ENCODE measurements at regions not wholly inside any gene's neighbourhood (a gene's known extent, or its start where the extent isn't known, plus 50 kb on each side); places are given as distances from the start of the nearest gene placed in this dataset.
"Not testable (repeated sequence)": the region's sequence is repeated elsewhere in the genome, so short reads cannot be mapped to it uniquely, and the experiment has no call there.

GRCh38 chr7:67625257-67625737 is 628.7 kb downstream of the TYW1 start:
- H3K4me3 ChIP-seq (ENCODE audit: low read depth, low read length): no peak overlapping the region
- peak; percentile 75 for TF ChIP-seq CTCF (IDR thresholded peaks at IDR 0.05; ENCODE audit: insufficient read depth, low read length, poor library complexity, severe bottlenecking)
- no peaks in the 10 kb centered on the region for H3K27me3 ChIP-seq (ENCODE audit: control insufficient read depth, insufficient read depth, low read length)
- H3K36me3 ChIP-seq (ENCODE audit: control insufficient read depth, insufficient read depth, low read length): no peaks in the 10 kb centered on the region
- peak; percentile 5 for DNase-seq (ENCODE audit: low read depth)

- Histone ChIP-seq H3K27me3 (ENCODE audit: control insufficient read depth, insufficient read depth, low read length) (no peaks in the 10 kb centered on the region), H3K36me3 (ENCODE audit: control insufficient read depth, insufficient read depth, low read length) (no peaks in the 10 kb centered on the region), H3K4me3 (ENCODE audit: low read depth, low read length) (no peak overlapping the region)
- DNase-seq (ENCODE audit: low read depth): no peak
- no peak for TF ChIP-seq CTCF (IDR thresholded peaks at IDR 0.05; ENCODE audit: insufficient read depth, low read length, poor library complexity, severe bottlenecking)
These were observed 634.8 kb downstream of the TYW1 start for GRCh38 chr7:67631476-67631875.

- TF ChIP-seq CTCF (IDR thresholded peaks at IDR 0.05; ENCODE audit: insufficient read depth, low read length, poor library complexity, severe bottlenecking): no peak
- Histone ChIP-seq H3K27me3 (ENCODE audit: control insufficient read depth, insufficient read depth, low read length) (no peaks in the 10 kb centered on the region), H3K4me3 (ENCODE audit: low read depth, low read length) (no peak overlapping the region), H3K36me3 (ENCODE audit: control insufficient read depth, insufficient read depth, low read length) (no peaks in the 10 kb centered on the region)
- no peak for DNase-seq (ENCODE audit: low read depth)
These were observed 638.6 kb downstream of the TYW1 start for GRCh38 chr7:67635271-67635670.

- no peaks in the 10 kb centered on the region for H3K27me3 ChIP-seq (ENCODE audit: control insufficient read depth, insufficient read depth, low read length)
- no peak for DNase-seq (ENCODE audit: low read depth)
- no peak overlapping the region for H3K4me3 ChIP-seq (ENCODE audit: low read depth, low read length)
- no peaks in the 10 kb centered on the region for H3K36me3 ChIP-seq (ENCODE audit: control insufficient read depth, insufficient read depth, low read length)
- TF ChIP-seq CTCF (IDR thresholded peaks at IDR 0.05; ENCODE audit: insufficient read depth, low read length, poor library complexity, severe bottlenecking): no peak
These were observed 639.9 kb downstream of the TYW1 start for GRCh38 chr7:67636348-67637022.

GRCh38 chr7:67637023-67637358 is 640.4 kb downstream of the TYW1 start:
- Histone ChIP-seq H3K27me3 (ENCODE audit: control insufficient read depth, insufficient read depth, low read length) (no peaks in the 10 kb centered on the region), H3K4me3 (ENCODE audit: low read depth, low read length) (no peak overlapping the region), H3K36me3 (ENCODE audit: control insufficient read depth, insufficient read depth, low read length) (no peaks in the 10 kb centered on the region)
- no peak for TF ChIP-seq CTCF (IDR thresholded peaks at IDR 0.05; ENCODE audit: insufficient read depth, low read length, poor library complexity, severe bottlenecking)
- no peak for DNase-seq (ENCODE audit: low read depth)

GRCh38 chr7:67642542-67642941 is 645.9 kb downstream of the TYW1 start:
- not testable (repeated sequence) for DNase-seq (ENCODE audit: low read depth); H3K36me3 ChIP-seq (ENCODE audit: control insufficient read depth, insufficient read depth, low read length); H3K27me3 ChIP-seq (ENCODE audit: control insufficient read depth, insufficient read depth, low read length); H3K4me3 ChIP-seq (ENCODE audit: low read depth, low read length)
